DOHH2 (cell line): ENCODE measurements at regions not wholly inside any gene's neighbourhood (a gene's known extent, or its start where the extent isn't known, plus 50 kb on each side); places are given as distances from the start of the nearest gene placed in this dataset.

Experiments used
- EZH2phosphoT487 ChIP-seq: fragments of 200-600 bp; sonication (generic); IDR thresholded peaks from 2 replicates; pipeline ENCODE4 v1.6.1; 2017; ENCODE audit warnings: borderline replicate concordance, mild to moderate bottlenecking, antibody characterized with exemption, low read length, moderate library complexity, mixed read lengths
- TF ChIP-seq, protein P1 (sequence below): fragments of 200-600 bp; sonication (generic); IDR thresholded peaks from one replicate; pipeline ENCODE4 v1.5.1; 2014; ENCODE audit warnings: antibody characterized with exemption, mild to moderate bottlenecking, low read depth, low read length; ENCODE audit not compliant: poor library complexity, severe bottlenecking

DNA sequence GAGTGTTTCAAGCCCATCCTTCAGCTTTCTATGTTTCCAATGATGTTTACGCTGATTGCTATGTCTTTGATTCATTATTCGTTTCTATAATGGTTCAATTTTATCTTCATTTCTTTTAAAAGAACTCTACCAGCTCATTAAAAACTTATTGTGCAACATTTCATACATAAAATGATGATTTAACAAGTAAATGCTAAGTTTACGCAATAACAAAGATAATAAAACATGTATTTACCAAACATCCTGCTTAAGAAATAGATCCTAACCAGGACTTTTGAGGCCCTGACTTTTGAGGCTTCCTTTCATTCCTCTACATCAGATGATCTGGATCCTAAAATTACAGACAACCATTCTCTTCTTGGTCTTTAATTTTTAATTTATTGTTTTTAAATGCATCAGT lies 86.5 kb upstream of the DLGAP1 start:
- TF ChIP-seq, protein P1, sequence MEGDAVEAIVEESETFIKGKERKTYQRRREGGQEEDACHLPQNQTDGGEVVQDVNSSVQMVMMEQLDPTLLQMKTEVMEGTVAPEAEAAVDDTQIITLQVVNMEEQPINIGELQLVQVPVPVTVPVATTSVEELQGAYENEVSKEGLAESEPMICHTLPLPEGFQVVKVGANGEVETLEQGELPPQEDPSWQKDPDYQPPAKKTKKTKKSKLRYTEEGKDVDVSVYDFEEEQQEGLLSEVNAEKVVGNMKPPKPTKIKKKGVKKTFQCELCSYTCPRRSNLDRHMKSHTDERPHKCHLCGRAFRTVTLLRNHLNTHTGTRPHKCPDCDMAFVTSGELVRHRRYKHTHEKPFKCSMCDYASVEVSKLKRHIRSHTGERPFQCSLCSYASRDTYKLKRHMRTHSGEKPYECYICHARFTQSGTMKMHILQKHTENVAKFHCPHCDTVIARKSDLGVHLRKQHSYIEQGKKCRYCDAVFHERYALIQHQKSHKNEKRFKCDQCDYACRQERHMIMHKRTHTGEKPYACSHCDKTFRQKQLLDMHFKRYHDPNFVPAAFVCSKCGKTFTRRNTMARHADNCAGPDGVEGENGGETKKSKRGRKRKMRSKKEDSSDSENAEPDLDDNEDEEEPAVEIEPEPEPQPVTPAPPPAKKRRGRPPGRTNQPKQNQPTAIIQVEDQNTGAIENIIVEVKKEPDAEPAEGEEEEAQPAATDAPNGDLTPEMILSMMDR, result no peak
- no peak for TF ChIP-seq EZH2phosphoT487
